Neuronal stem cell (in vitro differentiated cells): ENCODE measurements at regions not wholly inside any gene's neighbourhood (a gene's known extent, or its start where the extent isn't known, plus 50 kb on each side); places are given as distances from the start of the nearest gene placed in this dataset.

Source experiments
- DNase-seq: peaks from one replicate; pipeline ENCODE4 v3.0.0-alpha.2; 2013; ENCODE audit warnings: low spot score
- H2AFZ ChIP-seq: one replicate; pipeline ENCODE4 v1.6.1; 2013; ENCODE audit warnings: mild to moderate bottlenecking, low read length, inconsistent platforms
- H2AK5ac ChIP-seq: 2 replicates; pipeline ENCODE4 v1.6.1; 2013; ENCODE audit warnings: low read depth, mild to moderate bottlenecking, inconsistent platforms, low read length, moderate library complexity, mixed read lengths
- H2BK120ac ChIP-seq: 2 replicates; pipeline ENCODE4 v1.6.1; 2013; ENCODE audit warnings: low read depth, mild to moderate bottlenecking, inconsistent platforms, low read length, moderate library complexity, mixed read lengths
- H2BK12ac ChIP-seq: one replicate; pipeline ENCODE4 v1.6.1; 2013; ENCODE audit warnings: low read length, inconsistent platforms
- H2BK15ac ChIP-seq: 2 replicates; pipeline ENCODE4 v1.6.1; 2013; ENCODE audit warnings: mild to moderate bottlenecking, low read length, inconsistent platforms, mixed read lengths
- H2BK5ac ChIP-seq: one replicate; pipeline ENCODE4 v1.6.1; 2013; ENCODE audit warnings: inconsistent platforms, mild to moderate bottlenecking, low read length, moderate library complexity
- H3K14ac ChIP-seq: one replicate; pipeline ENCODE4 v1.6.1; 2013; ENCODE audit warnings: low read length, inconsistent platforms
- H3K18ac ChIP-seq: 2 replicates; pipeline ENCODE4 v1.6.1; 2013; ENCODE audit warnings: low read length, inconsistent platforms
- H3K23ac ChIP-seq: 2 replicates; pipeline ENCODE4 v1.6.1; 2013; ENCODE audit warnings: low read depth, mild to moderate bottlenecking, mixed read lengths, low read length, inconsistent platforms; ENCODE audit not compliant: poor library complexity
- H3K27ac ChIP-seq: replicated peaks from 3 replicates; pipeline ENCODE4 v1.5.1; 2013; ENCODE audit warnings: low read length, inconsistent platforms
- H3K27me3 ChIP-seq, 3 experiments: 2 replicates each; pipeline ENCODE4 v1.6.1; 2013; ENCODE audit warnings: low read length in 3 of 3, mild to moderate bottlenecking in 2 of 3, inconsistent platforms in 1 of 3, low read depth in 1 of 3, mixed read lengths in 1 of 3, moderate library complexity in 1 of 3; ENCODE audit not compliant: control insufficient read depth in 3 of 3, insufficient read depth in 3 of 3
- H3K36me3 ChIP-seq, 2 donors: replicated peaks in 1 of 2; 2 replicates each; pipeline ENCODE4 v1.6.1; 2013; ENCODE audit warnings: low read length in 2 of 2; ENCODE audit not compliant: control insufficient read depth in 2 of 2, insufficient read depth in 2 of 2
- H3K4ac ChIP-seq: 2 replicates; pipeline ENCODE4 v1.6.1; 2013; ENCODE audit warnings: inconsistent platforms, mild to moderate bottlenecking, low read length, moderate library complexity
- H3K4me1 ChIP-seq, 2 donors: 1 replicate in 1 of 2; 2 replicates in 1 of 2; pipeline ENCODE4 v1.6.1; 2013; ENCODE audit warnings: low read length in 2 of 2, low read depth in 1 of 2; ENCODE audit not compliant: control insufficient read depth in 2 of 2, insufficient read depth in 1 of 2
- H3K4me2 ChIP-seq: one replicate; pipeline ENCODE4 v1.6.1; 2013; ENCODE audit warnings: mild to moderate bottlenecking, low read length, inconsistent platforms; ENCODE audit not compliant: insufficient read depth, poor library complexity, severe bottlenecking
- H3K4me3 ChIP-seq, 2 donors: 2 replicates each; pipeline ENCODE4 v1.5.1; 2013; ENCODE audit warnings: low read length in 2 of 2, mild to moderate bottlenecking in 2 of 2, inconsistent platforms in 1 of 2, moderate library complexity in 1 of 2
- H3K79me1 ChIP-seq: one replicate; pipeline ENCODE4 v1.6.1; 2013; ENCODE audit warnings: low read depth, mild to moderate bottlenecking, inconsistent platforms, low read length, moderate library complexity
- H3K9ac ChIP-seq: one replicate; pipeline ENCODE4 v1.6.1; 2013; ENCODE audit warnings: mild to moderate bottlenecking, low read depth, low read length, inconsistent platforms; ENCODE audit not compliant: poor library complexity
- H3K9me3 ChIP-seq, 2 donors: replicated peaks in 1 of 2; 2 replicates each; pipeline versions ENCODE3 to v1.6.1; 2013; ENCODE audit warnings: low read length in 2 of 2, mild to moderate bottlenecking in 2 of 2, inconsistent platforms in 1 of 2, low read depth in 1 of 2, mixed read lengths in 1 of 2, moderate library complexity in 1 of 2; ENCODE audit not compliant: control insufficient read depth in 2 of 2, insufficient read depth in 1 of 2
- H4K8ac ChIP-seq: one replicate; pipeline ENCODE4 v1.6.1; 2013; ENCODE audit warnings: low read depth, mild to moderate bottlenecking, inconsistent platforms, low read length, moderate library complexity
- H4K91ac ChIP-seq: one replicate; pipeline ENCODE4 v1.6.1; 2013; ENCODE audit warnings: low read length, low read depth, mild to moderate bottlenecking, inconsistent platforms; ENCODE audit not compliant: poor library complexity
- WGBS, 2 donors: extraction: QIAGEN DNeasy Blood & Tissue Kit; methylation state at CpG; one replicate each; pipeline ENCODE4 v1.1.7; 2013; ENCODE audit warnings: missing lambda C conversion rate in 2 of 2, mixed read lengths in 1 of 2; ENCODE audit not compliant: insufficient read length in 2 of 2, insufficient replicate concordance in 1 of 2; ENCODE audit errors: extremely low coverage in 2 of 2; 5-methylcytosine and 5-hydroxymethylcytosine counted together

DNA sequence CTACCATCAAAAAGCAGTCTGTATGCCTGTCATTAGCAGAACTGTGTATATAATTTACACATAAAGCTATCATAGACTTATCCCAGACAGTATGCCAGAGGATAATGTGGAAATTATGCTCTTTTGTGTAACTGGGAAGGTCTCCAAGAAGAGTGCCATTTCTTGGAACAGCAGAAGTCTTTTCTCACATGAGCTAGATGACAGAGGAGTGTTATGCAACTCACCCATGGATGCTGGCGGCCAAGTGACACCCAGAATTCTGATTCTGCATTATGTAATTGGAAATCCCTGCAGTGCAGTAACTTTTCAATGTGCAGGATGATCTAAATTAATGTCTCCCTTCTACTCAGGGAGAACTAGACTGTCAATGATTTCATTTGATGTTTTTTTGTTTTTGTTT is 160.0 kb downstream of the UBE2E3 start:
- H2BK12ac ChIP-seq = no peak overlapping the region
- H3K27ac ChIP-seq = no peak overlapping the region
- H3K79me1 ChIP-seq = no peaks in the 10 kb centered on the region
- no peak overlapping the region for H3K4me2 ChIP-seq
- no peak overlapping the region for H2BK120ac ChIP-seq
- H2BK15ac ChIP-seq = no peak overlapping the region
- H4K8ac ChIP-seq = no peak overlapping the region
- no peak overlapping the region for H4K91ac ChIP-seq
- H3K9me3 ChIP-seq = no peaks in the 10 kb centered on the region
- no peaks in the 10 kb centered on the region for H3K36me3 ChIP-seq
- no peak for DNase-seq
- no peak overlapping the region for H3K4me3 ChIP-seq
- H3K23ac ChIP-seq = no peak overlapping the region
- H3K18ac ChIP-seq = no peak overlapping the region
- no peak overlapping the region for H2AK5ac ChIP-seq
- no peak overlapping the region for H2BK5ac ChIP-seq
- H3K9ac ChIP-seq = no peak overlapping the region
- no peaks in the 10 kb centered on the region for H3K27me3 ChIP-seq
- H3K14ac ChIP-seq = no peak overlapping the region
- H3K4me1 ChIP-seq = peaks cover 0 to 5% of the 10 kb centered on the region in 2 donors
- WGBS, 2 donors = no CpG with 5 or more reads among the region's 1 CpG
- H2AFZ ChIP-seq = no peak overlapping the region
- no peak overlapping the region for H3K4ac ChIP-seq

DNA sequence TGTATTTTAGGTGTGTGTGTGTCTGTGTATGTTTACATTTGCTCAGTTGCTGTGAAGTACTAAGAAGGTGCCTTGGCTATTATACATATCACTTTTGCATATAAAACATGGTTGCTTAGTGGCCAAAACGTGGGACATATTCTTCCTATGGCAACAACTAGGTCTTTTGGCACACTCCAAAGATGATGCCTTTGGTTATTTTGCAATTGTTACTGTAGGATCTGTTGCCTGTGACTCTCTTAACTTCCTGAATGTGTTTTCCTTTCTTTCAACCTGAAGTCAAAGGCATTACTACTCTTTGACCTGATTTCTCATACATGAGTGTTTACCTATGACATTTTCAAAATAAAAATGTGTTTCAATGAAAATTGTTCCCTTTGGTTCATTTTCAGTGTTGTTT is 160.5 kb downstream of the UBE2E3 start:
- no peak overlapping the region for H2BK120ac ChIP-seq
- no peak overlapping the region for H3K4me2 ChIP-seq
- H3K4ac ChIP-seq = no peak overlapping the region
- no peak overlapping the region for H3K14ac ChIP-seq
- no peaks in the 10 kb centered on the region for H3K36me3 ChIP-seq
- H2BK12ac ChIP-seq = no peak overlapping the region
- no CpG with 5 or more reads among the region's 1 CpG for WGBS, 2 donors
- no peak overlapping the region for H2BK15ac ChIP-seq
- no peak overlapping the region for H4K8ac ChIP-seq
- H3K9me3 ChIP-seq = no peaks in the 10 kb centered on the region
- no peak overlapping the region for H3K9ac ChIP-seq
- no peaks in the 10 kb centered on the region for H3K27me3 ChIP-seq
- H3K79me1 ChIP-seq = no peaks in the 10 kb centered on the region
- H2AFZ ChIP-seq = no peak overlapping the region
- no peak overlapping the region for H3K23ac ChIP-seq
- no peak overlapping the region for H3K27ac ChIP-seq
- no peak overlapping the region for H2BK5ac ChIP-seq
- no peak overlapping the region for H3K18ac ChIP-seq
- H4K91ac ChIP-seq = no peak overlapping the region
- DNase-seq = no peak
- no peak overlapping the region for H3K4me3 ChIP-seq
- peaks cover 0 to 5% of the 10 kb centered on the region in 2 donors for H3K4me1 ChIP-seq
- H2AK5ac ChIP-seq = no peak overlapping the region

DNA sequence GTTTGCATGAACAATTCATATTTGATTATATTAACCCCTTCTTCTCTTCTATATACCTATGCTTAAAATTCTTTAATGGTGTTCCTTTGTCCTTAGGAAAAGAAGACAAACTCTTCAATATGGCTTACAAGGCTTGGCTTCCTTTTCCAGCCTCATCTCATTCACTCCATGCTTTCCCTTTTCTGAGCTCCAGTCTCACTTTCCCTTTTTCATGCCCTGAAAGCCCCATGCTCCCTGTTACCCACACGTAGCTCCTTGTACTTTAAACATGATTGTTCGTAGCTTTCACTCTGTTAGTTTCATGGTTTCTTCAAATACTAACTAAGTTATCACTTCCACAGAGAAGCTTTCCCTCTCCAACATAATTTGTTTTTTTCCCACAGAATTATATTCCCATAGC is 161.3 kb downstream of the UBE2E3 start:
- WGBS, 2 donors = no CpG with 5 or more reads among the region's 2 CpGs
- H3K4me2 ChIP-seq = no peak overlapping the region
- no peak overlapping the region for H3K9ac ChIP-seq
- H3K18ac ChIP-seq = no peak overlapping the region
- no peaks in the 10 kb centered on the region for H3K36me3 ChIP-seq
- H3K4ac ChIP-seq = no peak overlapping the region
- H3K9me3 ChIP-seq = no peaks in the 10 kb centered on the region
- H3K27ac ChIP-seq = no peak overlapping the region
- no peak overlapping the region for H2BK15ac ChIP-seq
- H3K4me1 ChIP-seq = peaks cover 0 to 5% of the 10 kb centered on the region in 2 donors
- H3K23ac ChIP-seq = no peak overlapping the region
- H3K4me3 ChIP-seq = no peak overlapping the region
- H2BK12ac ChIP-seq = no peak overlapping the region
- no peak overlapping the region for H4K91ac ChIP-seq
- DNase-seq = no peak
- H3K79me1 ChIP-seq = no peaks in the 10 kb centered on the region
- no peak overlapping the region for H2AK5ac ChIP-seq
- no peak overlapping the region for H3K14ac ChIP-seq
- H2BK5ac ChIP-seq = no peak overlapping the region
- H2AFZ ChIP-seq = no peak overlapping the region
- no peak overlapping the region for H4K8ac ChIP-seq
- no peak overlapping the region for H2BK120ac ChIP-seq
- H3K27me3 ChIP-seq = no peaks in the 10 kb centered on the region

DNA sequence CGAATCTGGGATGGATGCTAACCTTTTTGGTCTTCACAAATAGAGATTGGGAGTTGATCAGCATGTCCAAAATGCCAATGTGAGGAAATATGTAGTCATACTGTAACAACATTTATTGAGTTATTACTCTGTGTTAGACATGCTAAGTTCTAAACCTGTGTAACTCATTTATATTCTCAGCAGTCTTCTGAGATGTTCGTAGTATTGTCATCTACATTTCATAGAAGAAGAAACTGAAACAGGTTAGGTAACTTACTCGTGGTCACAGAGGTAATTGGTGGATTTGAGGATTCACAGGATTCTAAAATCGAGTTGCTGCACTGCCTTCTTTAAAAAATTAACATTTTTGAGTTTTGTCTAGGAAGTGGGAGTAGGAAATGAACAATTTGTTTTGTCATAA is 162.1 kb downstream of the UBE2E3 start:
- Histone ChIP-seq H4K91ac (no peak overlapping the region), H2BK12ac (no peak overlapping the region), H3K27me3 (no peaks in the 10 kb centered on the region), H3K9me3 (no peaks in the 10 kb centered on the region), H4K8ac (no peak overlapping the region), H2AFZ (no peak overlapping the region), H3K4me1 (peaks cover 0 to 5% of the 10 kb centered on the region in 2 donors), H3K4me3 (no peak overlapping the region), H3K18ac (no peak overlapping the region), H3K36me3 (no peaks in the 10 kb centered on the region), H2BK120ac (no peak overlapping the region), H3K27ac (no peak overlapping the region), H3K79me1 (no peaks in the 10 kb centered on the region), H2BK5ac (no peak overlapping the region), H3K4ac (no peak overlapping the region), H2BK15ac (no peak overlapping the region), H3K23ac (no peak overlapping the region), H3K14ac (no peak overlapping the region), H2AK5ac (no peak overlapping the region), H3K4me2 (no peak overlapping the region), H3K9ac (no peak overlapping the region)
- WGBS, 2 donors = no CpG with 5 or more reads among the region's 4 CpGs
- no peak for DNase-seq
